Esophagus squamous epithelium (tissue), 4 donors: ENCODE measurements at regions not wholly inside any gene's neighbourhood (a gene's known extent, or its start where the extent isn't known, plus 50 kb on each side); places are given as distances from the start of the nearest gene placed in this dataset.

Experiments
- CTCF ChIP-seq, 6 experiments: fragments of 450-650 bp in 4 of 6; fragments of 200-600 bp in 2 of 6; sonication (generic) in 2 of 6; IDR thresholded peaks; one replicate each; pipeline ENCODE4 v1.5.1; 2016 to 2019; ENCODE audit warnings: antibody characterized with exemption in 6 of 6, mild to moderate bottlenecking in 4 of 6, moderate library complexity in 4 of 6
- POLR2A ChIP-seq, 4 donors: fragments of 450-650 bp; IDR thresholded peaks; one replicate each; pipeline ENCODE4 v1.6.1; 2017; ENCODE audit warnings: antibody characterized with exemption in 4 of 4, mild to moderate bottlenecking in 4 of 4, moderate library complexity in 3 of 4

- TF ChIP-seq CTCF (IDR thresholded peaks at IDR 0.05) (no peak), POLR2A (IDR thresholded peaks at IDR 0.05) (no peak)
These were observed 252.4 kb downstream of the UQCRFS1 start for GRCh38 chr19:28960586-28960985.
